HepG2 (cell line): ENCODE measurements at regions not wholly inside any gene's neighbourhood (a gene's known extent, or its start where the extent isn't known, plus 50 kb on each side); places are given as distances from the start of the nearest gene placed in this dataset.

ENCODE experiments used
- ATAC-seq: fragments of 200-7000 bp; cut with Tn5 transposase; 3 replicates; pipeline ENCODE4 v1.9.1; 2020; ENCODE audit warnings: mild to moderate bottlenecking, moderate library complexity
- BruUV-seq: library from RNA; stranded (reverse); fragments of 400-500 nt; replicated peaks from 2 replicates; lab custom pipeline; 2021; lab: Mats Ljungman, UMichigan
- CTCF ChIA-PET: fragments of 300-600 bp; formaldehyde crosslinking; extraction: SDS; loops from one replicate; lab custom pipeline; 2021; ENCODE audit warnings: low total read pairs, inconsistent platforms, low intra/inter-chr PET ratio; lab: Yijun Ruan, JAX
- POLR2A ChIA-PET: fragments of 350-600 bp; sonication (Branson Sonifier 250); formaldehyde crosslinking; loops from one replicate; lab custom pipeline; 2020; ENCODE audit warnings: antibody characterized with exemption, inconsistent platforms; lab: Yijun Ruan, JAX
- DNase-seq: peaks from one replicate; pipeline ENCODE4 v3.0.0-alpha.2; 2015; ENCODE audit warnings: low spot score
- FAIRE-seq: peaks from 3 replicates; lab custom pipeline; 2011; peaks lifted over from hg19 to GRCh38; lab: Jason Lieb, UNC
- H2AFZ ChIP-seq: one replicate; pipeline ENCODE4 v1.6.1; 2011; ENCODE audit warnings: low read length, inconsistent platforms
- H3K27ac ChIP-seq: fragments of 300-600 bp; 3 replicates; pipeline ENCODE4 v1.8.0; 2011; ENCODE audit warnings: mixed run types, mild to moderate bottlenecking, mixed read lengths, low read length, inconsistent platforms; ENCODE audit not compliant: insufficient read depth; ENCODE audit errors: extremely low read length
- H3K27me3 ChIP-seq, 2 experiments: fragments of 200-600 bp in 1 of 2; 2 replicates in 1 of 2; 3 replicates in 1 of 2; pipeline versions ENCODE4 v1.6.0 to v1.8.0; 2011; ENCODE audit warnings: low read length in 2 of 2, mild to moderate bottlenecking in 2 of 2, moderate library complexity in 2 of 2, inconsistent platforms in 1 of 2; ENCODE audit not compliant: insufficient read depth in 2 of 2, control insufficient read depth in 1 of 2
- H3K36me3 ChIP-seq, 2 experiments: fragments of 200-600 bp in 1 of 2; replicated peaks in 1 of 2; 2 replicates in 1 of 2; 3 replicates in 1 of 2; pipeline versions ENCODE4 v1.5.1 to v1.8.0; 2011; ENCODE audit warnings: low read length in 2 of 2, inconsistent platforms in 1 of 2; ENCODE audit not compliant: insufficient read depth in 2 of 2, control insufficient read depth in 1 of 2
- H3K4me1 ChIP-seq: 2 replicates; pipeline ENCODE4 v1.5.1; 2012; ENCODE audit warnings: low read length, inconsistent platforms; ENCODE audit not compliant: insufficient read depth
- H3K4me2 ChIP-seq: 2 replicates; pipeline ENCODE4 v1.6.0; 2011; ENCODE audit warnings: low read depth, low read length, inconsistent platforms
- H3K4me3 ChIP-seq, 3 experiments: fragments of 200-600 bp in 1 of 3; sonication (generic), shearing (Covaris generic) in 1 of 3; replicated peaks in 1 of 3; 2 replicates each; pipeline ENCODE4 v1.5.1; 2011 to 2016; ENCODE audit warnings: low read length in 3 of 3, inconsistent platforms in 2 of 3, low read depth in 2 of 3, mild to moderate bottlenecking in 2 of 3, control low read depth in 1 of 3, mixed read lengths in 1 of 3; ENCODE audit not compliant: insufficient read depth in 1 of 3
- H3K79me2 ChIP-seq: one replicate; pipeline ENCODE4 v1.6.1; 2011; ENCODE audit warnings: low read length, inconsistent platforms; ENCODE audit not compliant: insufficient read depth
- H3K9ac ChIP-seq: 2 replicates; pipeline ENCODE4 v1.6.0; 2011; ENCODE audit warnings: mild to moderate bottlenecking, low read depth, low read length, inconsistent platforms; ENCODE audit not compliant: insufficient read depth
- H3K9me3 ChIP-seq: 2 replicates; pipeline ENCODE4 v1.5.1; 2012; ENCODE audit warnings: mild to moderate bottlenecking, low read length
- H4K20me1 ChIP-seq: 2 replicates; pipeline ENCODE4 v1.6.0; 2011; ENCODE audit warnings: inconsistent platforms, mild to moderate bottlenecking, low read length, moderate library complexity; ENCODE audit not compliant: insufficient read depth
- KLF12 ChIP-seq: sonication (generic); formaldehyde crosslinking; IDR thresholded peaks from 2 replicates; pipeline ENCODE4 v1.4.0; 2020; ENCODE audit warnings: missing genetic modification reagents, borderline replicate concordance
- MNT ChIP-seq: fragments of 450-650 bp; IDR thresholded peaks from 2 replicates; pipeline ENCODE4 v1.6.1; 2016
- TBX2 ChIP-seq: sonication (generic); formaldehyde crosslinking; IDR thresholded peaks from 2 replicates; pipeline ENCODE4 v1.5.0; 2020; ENCODE audit warnings: missing genetic modification reagents, mild to moderate bottlenecking, borderline replicate concordance
- TCF7L2 ChIP-seq: IDR thresholded peaks from 2 replicates; pipeline ENCODE4 v1.6.1; 2011; ENCODE audit warnings: mild to moderate bottlenecking, low read depth, low read length, moderate library complexity
- TFE3 ChIP-seq: IDR thresholded peaks from 2 replicates; pipeline ENCODE4 v1.6.1; 2016
- ZBTB4 ChIP-seq: sonication (generic); formaldehyde crosslinking; IDR thresholded peaks from 2 replicates; pipeline ENCODE4 v1.4.0; 2020; ENCODE audit warnings: missing genetic modification reagents, mild to moderate bottlenecking, borderline replicate concordance
- ZFP1 ChIP-seq: IDR thresholded peaks from 2 replicates; pipeline ENCODE4 v1.6.1; 2016
- ZNF678 ChIP-seq: sonication (generic); formaldehyde crosslinking; IDR thresholded peaks from 2 replicates; pipeline ENCODE4 v1.4.0; 2020; ENCODE audit warnings: mild to moderate bottlenecking, missing genetic modification reagents
- WGBS: methylation state at CpG from one replicate; pipeline ENCODE4 v1.1.6; 2017; ENCODE audit warnings: low lambda C conversion rate; 5-methylcytosine and 5-hydroxymethylcytosine counted together
- in situ Hi-C: cut with HindIII; loops from 2 replicates; pipeline ENCODE4 v1.10.0; 2017; ENCODE audit warnings: low pct_unique_long_range_greater_than_20kb; ENCODE audit not compliant: extremely low pct_ligation_motif_present
- intact Hi-C: fragments of 100-400 bp; cut with micrococcal nuclease; formaldehyde crosslinking; loops from one replicate; pipeline ENCODE4 v1.10.0; 2022; ENCODE audit not compliant: unreplicated experiment

GRCh38 chr18:40423291-40423690, 1531.7 kb upstream of the PIK3C3 start:
- in situ Hi-C loops, result no loop called here
- ATAC-seq, result no peak
- no peaks in the 10 kb centered on the region for H3K79me2 ChIP-seq
- DNase-seq, result no peak
- H3K4me2 ChIP-seq, result no peak overlapping the region
- H3K27ac ChIP-seq, result no peak overlapping the region
- no peaks in the 10 kb centered on the region for H3K36me3 ChIP-seq
- POLR2A ChIA-PET, result no interaction called here
- no peaks in the 10 kb centered on the region for H3K4me1 ChIP-seq
- FAIRE-seq, result no peak
- H2AFZ ChIP-seq, result no peak overlapping the region
- no TSS peak for BruUV-seq
- no peak for TF ChIP-seq ZNF678 (CRISPR knock-in tag)
- TF ChIP-seq TFE3 (CRISPR knock-in tag), result no peak
- no peak for TF ChIP-seq TCF7L2
- no peak for TF ChIP-seq KLF12 (CRISPR knock-in tag)
- TF ChIP-seq MNT, result no peak
- TF ChIP-seq ZFP1, result no peak
- no peak for TF ChIP-seq ZBTB4 (CRISPR knock-in tag)
- no peak for TF ChIP-seq TBX2 (CRISPR knock-in tag)
- no peak overlapping the region for H3K4me3 ChIP-seq
- CTCF ChIA-PET, result no interaction called here
- WGBS, result 6% methylated on average over 2 of the region's 2 CpGs
- H3K27me3 ChIP-seq, result no peaks in the 10 kb centered on the region
- H4K20me1 ChIP-seq, result no peaks in the 10 kb centered on the region
- H3K9ac ChIP-seq, result no peak overlapping the region
- intact Hi-C loops, result no loop called here
- no peaks in the 10 kb centered on the region for H3K9me3 ChIP-seq
